Heart left ventricle (tissue), 16 donors: ENCODE measurements at regions not wholly inside any gene's neighbourhood (a gene's known extent, or its start where the extent isn't known, plus 50 kb on each side); places are given as distances from the start of the nearest gene placed in this dataset.
"Not testable (repeated sequence)": the region's sequence is repeated elsewhere in the genome, so short reads cannot be mapped to it uniquely, and the experiment has no call there.

ENCODE experiments used
- ATAC-seq, 4 donors: fragments of 200-7000 bp; cut with Tn5 transposase; one replicate each; pipeline ENCODE4 v1.9.1; 2020 to 2022; ENCODE audit warnings: moderate library complexity in 4 of 4, mild to moderate bottlenecking in 3 of 4, moderate number of reproducible peaks in 1 of 4
- DNase-seq, 5 donors: peaks; one replicate each; pipeline ENCODE4 v3.0.0-alpha.2; 2020
- H3K27ac ChIP-seq, 12 donors: fragments of 200-600 bp; sonication (generic) in 4 of 12; one replicate each; pipeline versions ENCODE4 v1.5.0 to v1.8.0; 2016 to 2022; ENCODE audit warnings: mild to moderate bottlenecking in 2 of 12
- H3K27me3 ChIP-seq, 9 donors: fragments of 200-600 bp; sonication (generic) in 2 of 9; one replicate each; pipeline versions ENCODE4 v1.5.1 to v1.8.0; 2016 to 2022; ENCODE audit warnings: mild to moderate bottlenecking in 3 of 9
- H3K36me3 ChIP-seq, 9 donors: fragments of 200-600 bp; sonication (generic) in 2 of 9; one replicate each; pipeline versions ENCODE4 v1.5.0 to v1.8.0; 2018 to 2022; ENCODE audit warnings: mild to moderate bottlenecking in 2 of 9
- H3K4me1 ChIP-seq, 12 donors: fragments of 200-600 bp; sonication (generic) in 4 of 12; one replicate each; pipeline versions ENCODE4 v1.5.0 to v1.8.0; 2016 to 2022; ENCODE audit warnings: mild to moderate bottlenecking in 3 of 12
- H3K4me3 ChIP-seq, 12 donors: fragments of 200-600 bp; sonication (generic) in 4 of 12; one replicate each; pipeline versions ENCODE4 v1.5.0 to v1.8.0; 2017 to 2022; ENCODE audit warnings: mild to moderate bottlenecking in 9 of 12, moderate library complexity in 4 of 12
- H3K9me3 ChIP-seq, 12 donors: fragments of 200-600 bp; sonication (generic) in 4 of 12; one replicate each; pipeline versions ENCODE4 v1.5.0 to v1.8.0; 2016 to 2022; ENCODE audit warnings: mild to moderate bottlenecking in 1 of 12
- POLR2A ChIP-seq, 2 donors: fragments of 450-650 bp; IDR thresholded peaks; one replicate each; pipeline ENCODE4 v1.6.1; 2017; ENCODE audit warnings: antibody characterized with exemption in 2 of 2, mild to moderate bottlenecking in 2 of 2, moderate library complexity in 2 of 2
- WGBS, 4 donors: extraction: QIAGEN DNeasy Blood & Tissue Kit in 2 of 4; methylation state at CpG; one replicate each; pipeline versions ENCODE4 v1.1.5 to v1.1.7; 2013 to 2018; 5-methylcytosine and 5-hydroxymethylcytosine counted together
- intact Hi-C, 10 donors: fragments of 100-400 bp; cut with DNase I; formaldehyde crosslinking; loops; one replicate each; pipeline versions ENCODE4 v1.11.1 to v1.14.2; 2022
- TF ChIP-seq, protein P1 (sequence below), 12 donors: fragments of 200-600 bp; sonication (generic) in 4 of 12; IDR thresholded peaks; one replicate each; pipeline versions ENCODE4 v1.5.0 to v1.8.0; 2018 to 2022; ENCODE audit warnings: antibody characterized with exemption in 12 of 12, mild to moderate bottlenecking in 5 of 12
- donor health status: ischemic (EF 13 %, LVEDD 7.1; RV severe dilation, severe dysfunction).
- donor health status: healthy with polysubstance abuse.
- donor health status: DM: no; HTN: yes; CAD: no.
- donor health status: DM: no; HTN: no; CAD: no.
- donor health status: ischemic (EF 25% LVEDD 6.9; RV normal size, moderate dysfunction).
- donor health status: ischemic (EF 25% LVEDD 5.7; RV mildly dilated, moderate dysfunction).
- donor health status: healthy.
- donor health status: DM: yes; HTN: yes; CAD: no.
- donor health status: ischemic (EF 35%, LVEDD 5.7; RV mildly dilated, moderate dysfunction).
- donor health status: nonischemic (EF 11% LVEDD 7.7; RV severe dilation, severe dysfunction).
- donor health status: DM: yes; HTN: yes; CAD: no.
- donor health status: PGD.
- donor health status: ischemic (EF 29% LVEDD 5.4; RV normal size, mild dysfunction).
- donor health status: nonischemic (EF 23%, LVEDD 6.1; RV moderate dilation, normal function).

- peaks cover 0 to 18% (median 8%) of the 10 kb centered on the region in 12 donors for H3K4me1 ChIP-seq
- DNase-seq (no peak), ATAC-seq (no peak)
- peaks cover 0 to 12% (median 0%) of the 10 kb centered on the region in 9 donors for H3K27me3 ChIP-seq
- WGBS, 4 donors: 69 to 81% (median 73%) methylated on average over 9 of the region's 9 CpGs
- TF ChIP-seq, protein P1, sequence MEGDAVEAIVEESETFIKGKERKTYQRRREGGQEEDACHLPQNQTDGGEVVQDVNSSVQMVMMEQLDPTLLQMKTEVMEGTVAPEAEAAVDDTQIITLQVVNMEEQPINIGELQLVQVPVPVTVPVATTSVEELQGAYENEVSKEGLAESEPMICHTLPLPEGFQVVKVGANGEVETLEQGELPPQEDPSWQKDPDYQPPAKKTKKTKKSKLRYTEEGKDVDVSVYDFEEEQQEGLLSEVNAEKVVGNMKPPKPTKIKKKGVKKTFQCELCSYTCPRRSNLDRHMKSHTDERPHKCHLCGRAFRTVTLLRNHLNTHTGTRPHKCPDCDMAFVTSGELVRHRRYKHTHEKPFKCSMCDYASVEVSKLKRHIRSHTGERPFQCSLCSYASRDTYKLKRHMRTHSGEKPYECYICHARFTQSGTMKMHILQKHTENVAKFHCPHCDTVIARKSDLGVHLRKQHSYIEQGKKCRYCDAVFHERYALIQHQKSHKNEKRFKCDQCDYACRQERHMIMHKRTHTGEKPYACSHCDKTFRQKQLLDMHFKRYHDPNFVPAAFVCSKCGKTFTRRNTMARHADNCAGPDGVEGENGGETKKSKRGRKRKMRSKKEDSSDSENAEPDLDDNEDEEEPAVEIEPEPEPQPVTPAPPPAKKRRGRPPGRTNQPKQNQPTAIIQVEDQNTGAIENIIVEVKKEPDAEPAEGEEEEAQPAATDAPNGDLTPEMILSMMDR (IDR thresholded peaks at IDR 0.05): no peak
- TF ChIP-seq POLR2A (IDR thresholded peaks at IDR 0.05): no peak
- no peaks in the 10 kb centered on the region for H3K36me3 ChIP-seq
- no peak overlapping the region for H3K4me3 ChIP-seq
- no peak overlapping the region for H3K27ac ChIP-seq
- H3K9me3 ChIP-seq: no peaks in the 10 kb centered on the region
- intact Hi-C loops: no loop called here
Observed at GRCh38 chr2:16722677-16723076, 57.0 kb upstream of the CYRIA start.

GRCh38 chr2:16722126-16722525 is 56.5 kb upstream of the CYRIA start:
- no peak overlapping the region for H3K4me3 ChIP-seq
- no peak for TF ChIP-seq POLR2A (IDR thresholded peaks at IDR 0.05)
- TF ChIP-seq, protein P1 (IDR thresholded peaks at IDR 0.05): no peak
- intact Hi-C loops: no loop called here
- peaks cover 0 to 12% (median 0%) of the 10 kb centered on the region in 9 donors for H3K27me3 ChIP-seq
- H3K4me1 ChIP-seq: peaks cover 0 to 21% (median 10%) of the 10 kb centered on the region in 12 donors
- DNase-seq (no peak), ATAC-seq (no peak)
- H3K27ac ChIP-seq: no peak overlapping the region
- no peaks in the 10 kb centered on the region for H3K9me3 ChIP-seq
- no peaks in the 10 kb centered on the region for H3K36me3 ChIP-seq
- 73 to 93% (median 88%) methylated on average over 1 of the region's 1 CpG for WGBS, 4 donors

GRCh38 chr2:16721529-16721928 is 55.9 kb upstream of the CYRIA start:
- DNase-seq, intact Hi-C loops, H3K4me3 ChIP-seq, ATAC-seq, H3K9me3 ChIP-seq, H3K27ac ChIP-seq, H3K36me3 ChIP-seq: not testable (repeated sequence)
- Histone ChIP-seq H3K4me1 (peaks cover 0 to 21% (median 10%) of the 10 kb centered on the region in 12 donors), H3K27me3 (peaks cover 0 to 12% (median 0%) of the 10 kb centered on the region in 9 donors)
- 83 to 90% (median 89%) methylated on average over 4 of the region's 4 CpGs for WGBS, 4 donors

DNA sequence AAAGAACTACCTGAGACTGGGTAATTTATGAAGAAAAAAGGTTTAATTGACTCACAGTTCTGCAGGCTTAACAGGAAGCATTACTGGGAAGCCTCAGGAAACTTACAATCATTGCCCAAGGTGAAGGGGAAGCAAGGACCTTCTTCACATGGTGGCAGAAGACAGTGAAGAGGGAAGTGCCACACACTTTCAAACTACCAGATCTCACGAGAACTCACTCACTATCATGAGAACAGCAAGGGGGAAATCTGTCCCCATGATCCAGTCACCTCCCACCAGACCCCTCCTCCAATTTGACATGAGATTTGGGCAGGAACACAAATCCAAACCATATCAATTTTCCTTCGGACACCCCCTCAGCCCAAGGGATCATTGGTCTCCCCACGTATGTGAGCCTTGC is 55.1 kb upstream of the CYRIA start:
- H3K9me3 ChIP-seq, H3K4me3 ChIP-seq, DNase-seq, ATAC-seq, intact Hi-C loops, H3K36me3 ChIP-seq, H3K27ac ChIP-seq: not testable (repeated sequence)
- H3K27me3 ChIP-seq: peaks cover 0 to 12% (median 0%) of the 10 kb centered on the region in 9 donors
- WGBS, 4 donors: 81 to 88% (median 83%) methylated on average over 3 of the region's 3 CpGs
- H3K4me1 ChIP-seq: peaks cover 0 to 26% (median 11%) of the 10 kb centered on the region in 12 donors

DNA sequence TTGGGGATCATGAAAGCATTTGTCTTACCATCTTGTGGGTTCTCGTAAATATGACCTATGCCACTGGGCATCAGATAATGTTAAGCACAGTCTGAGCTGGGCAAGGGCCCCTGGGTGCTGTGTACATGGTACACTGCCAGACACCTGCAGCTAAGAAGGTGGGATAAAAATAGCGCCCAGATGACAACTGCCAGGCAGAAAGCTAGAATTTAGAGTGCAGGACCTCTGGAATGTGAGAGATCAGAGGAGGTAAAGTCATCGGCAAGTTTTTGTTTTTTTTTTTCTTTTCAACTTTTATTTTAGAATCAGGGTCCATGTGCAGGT is 53.8 kb upstream of the CYRIA start:
- H3K4me1 ChIP-seq: peaks cover 0 to 32% (median 12%) of the 10 kb centered on the region in 12 donors
- intact Hi-C loops: no loop called here
- no peak overlapping the region for H3K4me3 ChIP-seq
- WGBS, 4 donors: 49 to 70% (median 54%) methylated on average over 3 of the region's 3 CpGs
- ATAC-seq (no peak), DNase-seq (no peak)
- H3K36me3 ChIP-seq: no peaks in the 10 kb centered on the region
- TF ChIP-seq, protein P1 (IDR thresholded peaks at IDR 0.05): no peak
- no peak for TF ChIP-seq POLR2A (IDR thresholded peaks at IDR 0.05)
- no peaks in the 10 kb centered on the region for H3K9me3 ChIP-seq
- H3K27me3 ChIP-seq: peaks cover 0 to 12% (median 0%) of the 10 kb centered on the region in 9 donors
- no peak overlapping the region for H3K27ac ChIP-seq
